ENCODE measurements at regions not wholly inside any gene's neighbourhood (a gene's known extent, or its start where the extent isn't known, plus 50 kb on each side); places are given as distances from the start of the nearest gene placed in this dataset.

- no peak for DNase-seq (ENCODE audit: low read depth)
Measured at GRCh38 chr15:100812802-100813201, 66.8 kb upstream of the ALDH1A3 start.

GRCh38 chr15:100818927-100819326 lies 60.7 kb upstream of the ALDH1A3 start:
- DNase-seq (ENCODE audit: low read depth) = no peak

GRCh38 chr15:100820528-100820927 lies 59.1 kb upstream of the ALDH1A3 start:
- DNase-seq (ENCODE audit: low read depth) = no peak

- no peak for DNase-seq (ENCODE audit: low read depth)
Measured at GRCh38 chr15:100821327-100821726, 58.3 kb upstream of the ALDH1A3 start.

- no peak for DNase-seq (ENCODE audit: low read depth)
Measured at GRCh38 chr15:100824211-100824610, 55.4 kb upstream of the ALDH1A3 start.

- no peak for DNase-seq (ENCODE audit: low read depth)
Measured at GRCh38 chr15:100829457-100829856, 50.2 kb upstream of the ALDH1A3 start.
